ENCODE measurements at regions not wholly inside any gene's neighbourhood (a gene's known extent, or its start where the extent isn't known, plus 50 kb on each side); places are given as distances from the start of the nearest gene placed in this dataset.
"Not testable (repeated sequence)": the region's sequence is repeated elsewhere in the genome, so short reads cannot be mapped to it uniquely, and the experiment has no call there.

- DNase-seq (ENCODE audit: insufficient read length, low spot score) (no peak), FAIRE-seq (no peak)
Observed at GRCh38 chr2:143841935-143842334, 678.0 kb downstream of the ZEB2 start.

- FAIRE-seq, result no peak
- DNase-seq (ENCODE audit: insufficient read length, low spot score), result no peak
Observed at GRCh38 chr2:143840601-143841000, 679.3 kb downstream of the ZEB2 start.

GRCh38 chr2:143840194-143840593 is 679.7 kb downstream of the ZEB2 start:
- DNase-seq (ENCODE audit: insufficient read length, low spot score), result no peak
- no peak for FAIRE-seq

GRCh38 chr2:143839456-143839855 is 680.5 kb downstream of the ZEB2 start:
- no peak for DNase-seq (ENCODE audit: insufficient read length, low spot score)
- no peak for FAIRE-seq

- not testable (repeated sequence) for DNase-seq (ENCODE audit: insufficient read length, low spot score); FAIRE-seq
Observed at GRCh38 chr2:143837055-143837454, 682.9 kb downstream of the ZEB2 start.

GRCh38 chr2:143835481-143835880 is 684.4 kb downstream of the ZEB2 start:
- no peak for FAIRE-seq
- DNase-seq (ENCODE audit: insufficient read length, low spot score), result no peak

- DNase-seq (ENCODE audit: insufficient read length, low spot score), result no peak
- FAIRE-seq, result no peak
Observed at GRCh38 chr2:143833015-143833660, 686.8 kb downstream of the ZEB2 start.

- no peak for FAIRE-seq
Observed at GRCh38 chr2:143830476-143830875, 689.4 kb downstream of the ZEB2 start.

GRCh38 chr2:143828763-143829537 is 691.0 kb downstream of the ZEB2 start:
- DNase-seq (ENCODE audit: insufficient read length, low spot score) (no peak), FAIRE-seq (no peak)

More at GRCh38 chr2:143830476-143830875, 689.4 kb downstream of the ZEB2 start:
- no peak for DNase-seq (ENCODE audit: insufficient read length, low spot score)

- FAIRE-seq, result no peak
- DNase-seq (ENCODE audit: insufficient read length, low spot score), result no peak
Observed at GRCh38 chr2:143824791-143825190, 695.1 kb downstream of the ZEB2 start.

- FAIRE-seq, result no peak
- DNase-seq (ENCODE audit: insufficient read length, low spot score), result no peak
Observed at GRCh38 chr2:143823876-143824275, 694.7 kb downstream of the ARHGAP15 start.

GRCh38 chr2:143823296-143823695 is 694.1 kb downstream of the ARHGAP15 start:
- DNase-seq (ENCODE audit: insufficient read length, low spot score), result no peak
- FAIRE-seq, result no peak

- FAIRE-seq, result no peak
- DNase-seq (ENCODE audit: insufficient read length, low spot score), result no peak
Observed at GRCh38 chr2:143822736-143823135, 693.5 kb downstream of the ARHGAP15 start.

- DNase-seq (ENCODE audit: insufficient read length, low spot score) (no peak), FAIRE-seq (no peak)
Observed at GRCh38 chr2:143819764-143820163, 690.5 kb downstream of the ARHGAP15 start.

GRCh38 chr2:143819190-143819735 is 690.0 kb downstream of the ARHGAP15 start:
- DNase-seq (ENCODE audit: insufficient read length, low spot score), result no peak
- no peak for FAIRE-seq

Data from GM19239 (cell line).